ENCODE measurements at regions not wholly inside any gene's neighbourhood (a gene's known extent, or its start where the extent isn't known, plus 50 kb on each side); places are given as distances from the start of the nearest gene placed in this dataset.

DNA sequence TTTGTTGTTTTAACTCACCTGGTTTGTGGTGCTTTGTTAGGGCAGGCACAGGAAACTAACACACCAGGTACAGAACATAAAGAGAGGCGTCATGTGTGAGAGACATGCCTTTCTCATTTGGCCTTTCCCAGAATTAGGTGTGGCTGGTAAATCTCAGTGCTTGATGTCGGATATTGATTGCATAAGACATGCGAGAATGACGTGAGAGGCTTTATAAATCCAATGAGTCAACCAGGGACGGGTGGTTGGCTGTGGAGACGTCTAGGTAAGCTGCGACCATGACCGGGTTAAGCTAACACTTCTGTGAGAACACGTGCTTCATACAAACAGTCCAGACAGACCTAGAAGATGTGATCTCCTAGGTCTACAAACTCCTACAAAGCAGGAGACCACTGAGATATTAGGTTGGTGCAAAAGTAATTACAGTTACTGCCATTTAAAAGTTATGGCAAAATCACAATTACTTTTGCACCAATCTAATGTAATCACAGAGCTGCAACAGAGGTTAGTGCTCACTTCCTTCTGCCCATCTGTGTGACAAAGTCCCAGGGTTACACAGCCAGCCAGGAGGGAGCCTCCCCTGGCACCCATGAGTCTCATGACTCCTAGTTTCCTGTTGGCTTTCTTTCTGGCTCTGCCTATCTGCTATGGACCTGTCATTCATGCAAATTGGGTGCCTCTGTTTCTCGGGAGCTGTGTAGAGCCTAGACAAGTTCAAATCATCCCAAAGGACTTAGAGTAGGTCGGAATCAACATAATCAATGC lies 98.9 kb upstream of the ATP8B1 start:
- no peak for TF ChIP-seq POLR2AphosphoS5 (IDR thresholded peaks at IDR 0.05)
- TF ChIP-seq, protein P1, sequence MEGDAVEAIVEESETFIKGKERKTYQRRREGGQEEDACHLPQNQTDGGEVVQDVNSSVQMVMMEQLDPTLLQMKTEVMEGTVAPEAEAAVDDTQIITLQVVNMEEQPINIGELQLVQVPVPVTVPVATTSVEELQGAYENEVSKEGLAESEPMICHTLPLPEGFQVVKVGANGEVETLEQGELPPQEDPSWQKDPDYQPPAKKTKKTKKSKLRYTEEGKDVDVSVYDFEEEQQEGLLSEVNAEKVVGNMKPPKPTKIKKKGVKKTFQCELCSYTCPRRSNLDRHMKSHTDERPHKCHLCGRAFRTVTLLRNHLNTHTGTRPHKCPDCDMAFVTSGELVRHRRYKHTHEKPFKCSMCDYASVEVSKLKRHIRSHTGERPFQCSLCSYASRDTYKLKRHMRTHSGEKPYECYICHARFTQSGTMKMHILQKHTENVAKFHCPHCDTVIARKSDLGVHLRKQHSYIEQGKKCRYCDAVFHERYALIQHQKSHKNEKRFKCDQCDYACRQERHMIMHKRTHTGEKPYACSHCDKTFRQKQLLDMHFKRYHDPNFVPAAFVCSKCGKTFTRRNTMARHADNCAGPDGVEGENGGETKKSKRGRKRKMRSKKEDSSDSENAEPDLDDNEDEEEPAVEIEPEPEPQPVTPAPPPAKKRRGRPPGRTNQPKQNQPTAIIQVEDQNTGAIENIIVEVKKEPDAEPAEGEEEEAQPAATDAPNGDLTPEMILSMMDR (IDR thresholded peaks at IDR 0.05): no peak

Data from breast epithelium (tissue), 3 donors.